Pancreas (tissue), 10 donors: ENCODE measurements at regions not wholly inside any gene's neighbourhood (a gene's known extent, or its start where the extent isn't known, plus 50 kb on each side); places are given as distances from the start of the nearest gene placed in this dataset.

ENCODE experiments used
- ATAC-seq, 4 donors: fragments of 200-7000 bp; cut with Tn5 transposase; one replicate each; pipeline versions ENCODE4 v1.8.0 to v1.9.1; 2020; ENCODE audit warnings: mild to moderate bottlenecking in 4 of 4, moderate library complexity in 4 of 4
- DNase-seq, 6 donors: peaks; one replicate each; pipeline ENCODE4 v3.0.0-alpha.2; 2020
- FAIRE-seq: peaks from 2 replicates; lab custom pipeline; 2012; peaks lifted over from hg19 to GRCh38; lab: Jason Lieb, UNC
- H3K27ac ChIP-seq, 4 donors: fragments of 200-600 bp; sonication (generic); 1 replicate in 3 of 4; 2 replicates in 1 of 4; pipeline versions ENCODE4 v1.5.0 to v1.8.0; 2020
- H3K27me3 ChIP-seq, 4 donors: fragments of 200-600 bp; one replicate each; pipeline ENCODE4 v1.8.0; 2021
- H3K36me3 ChIP-seq, 3 donors: fragments of 200-600 bp; sonication (generic) in 1 of 3; one replicate each; pipeline versions ENCODE4 v1.5.0 to v1.8.0; 2020 to 2021
- H3K4me1 ChIP-seq, 3 donors: fragments of 200-600 bp; one replicate each; pipeline ENCODE4 v1.8.0; 2021
- H3K4me3 ChIP-seq, 4 donors: fragments of 200-600 bp; sonication (generic) in 2 of 4; one replicate each; pipeline versions ENCODE4 v1.5.0 to v1.8.0; 2020 to 2021
- H3K9me3 ChIP-seq, 4 donors: fragments of 200-600 bp; one replicate each; pipeline ENCODE4 v1.8.0; 2021
- WGBS, 2 donors: extraction: QIAGEN DNeasy Blood & Tissue Kit; methylation state at CpG; one replicate each; pipeline ENCODE4 v1.1.7; 2013; 5-methylcytosine and 5-hydroxymethylcytosine counted together
- intact Hi-C, 3 donors: fragments of 100-400 bp; cut with DNase I; formaldehyde crosslinking; loops; one replicate each; pipeline versions ENCODE4 v1.11.1 to v1.14.2; 2022
- TF ChIP-seq, protein P1 (sequence below), 4 donors: fragments of 200-600 bp; sonication (generic) in 3 of 4; IDR thresholded peaks; one replicate each; pipeline versions ENCODE4 v1.5.0 to v1.8.0; 2021; ENCODE audit warnings: antibody characterized with exemption in 4 of 4
- donor health status: healthy with polysubstance abuse.
- donor health status: DM: no; HTN: no; CAD: no; lungs with moderate emphysema.
- donor health status: DM: no; HTN: no; CAD: no.
- donor health status: control.
- donor health status: control.
- donor health status: Bipolar disorder and iron deficiency.
- donor health status: DM: yes; HTN: yes; CAD: no.
- donor health status: DM: no; HTN: no; CAD: no.
- donor health status: DM: no; HTN: no; CAD: no.
- donor health status: DM: yes; HTN: yes; CAD: no.

DNA sequence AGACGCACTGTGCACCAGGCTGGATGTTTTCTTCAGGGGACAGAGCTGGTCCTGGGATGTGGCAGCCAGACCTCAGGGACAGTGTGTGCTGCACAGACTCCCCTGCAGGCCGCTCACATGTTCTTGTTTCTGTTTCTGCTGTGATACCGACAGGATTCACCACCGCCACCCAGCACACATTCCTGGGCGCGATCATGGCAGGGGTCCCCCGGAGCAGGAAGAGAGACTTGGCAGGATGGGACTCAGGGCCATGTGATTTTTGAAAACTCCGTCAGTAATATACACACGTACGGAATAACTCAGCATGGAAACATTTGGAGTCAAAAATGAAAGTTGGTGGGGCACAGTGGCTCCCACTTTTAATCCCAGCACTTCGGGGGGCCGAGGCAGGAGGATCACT, 79.0 kb downstream of the HAPSTR1 start:
- Histone ChIP-seq H3K27ac (no peak overlapping the region), H3K36me3 (no peaks in the 10 kb centered on the region), H3K27me3 (no peaks in the 10 kb centered on the region), H3K4me3 (no peak overlapping the region), H3K9me3 (no peaks in the 10 kb centered on the region), H3K4me1 (no peaks in the 10 kb centered on the region)
- ATAC-seq, result no peak
- TF ChIP-seq, protein P1, sequence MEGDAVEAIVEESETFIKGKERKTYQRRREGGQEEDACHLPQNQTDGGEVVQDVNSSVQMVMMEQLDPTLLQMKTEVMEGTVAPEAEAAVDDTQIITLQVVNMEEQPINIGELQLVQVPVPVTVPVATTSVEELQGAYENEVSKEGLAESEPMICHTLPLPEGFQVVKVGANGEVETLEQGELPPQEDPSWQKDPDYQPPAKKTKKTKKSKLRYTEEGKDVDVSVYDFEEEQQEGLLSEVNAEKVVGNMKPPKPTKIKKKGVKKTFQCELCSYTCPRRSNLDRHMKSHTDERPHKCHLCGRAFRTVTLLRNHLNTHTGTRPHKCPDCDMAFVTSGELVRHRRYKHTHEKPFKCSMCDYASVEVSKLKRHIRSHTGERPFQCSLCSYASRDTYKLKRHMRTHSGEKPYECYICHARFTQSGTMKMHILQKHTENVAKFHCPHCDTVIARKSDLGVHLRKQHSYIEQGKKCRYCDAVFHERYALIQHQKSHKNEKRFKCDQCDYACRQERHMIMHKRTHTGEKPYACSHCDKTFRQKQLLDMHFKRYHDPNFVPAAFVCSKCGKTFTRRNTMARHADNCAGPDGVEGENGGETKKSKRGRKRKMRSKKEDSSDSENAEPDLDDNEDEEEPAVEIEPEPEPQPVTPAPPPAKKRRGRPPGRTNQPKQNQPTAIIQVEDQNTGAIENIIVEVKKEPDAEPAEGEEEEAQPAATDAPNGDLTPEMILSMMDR (IDR thresholded peaks at IDR 0.05), result no peak
- 84% methylated on average over 12 of the region's 12 CpGs for WGBS, 2 donors
- no peak for DNase-seq
- intact Hi-C loops, result no loop called here
- no peak for FAIRE-seq

DNA sequence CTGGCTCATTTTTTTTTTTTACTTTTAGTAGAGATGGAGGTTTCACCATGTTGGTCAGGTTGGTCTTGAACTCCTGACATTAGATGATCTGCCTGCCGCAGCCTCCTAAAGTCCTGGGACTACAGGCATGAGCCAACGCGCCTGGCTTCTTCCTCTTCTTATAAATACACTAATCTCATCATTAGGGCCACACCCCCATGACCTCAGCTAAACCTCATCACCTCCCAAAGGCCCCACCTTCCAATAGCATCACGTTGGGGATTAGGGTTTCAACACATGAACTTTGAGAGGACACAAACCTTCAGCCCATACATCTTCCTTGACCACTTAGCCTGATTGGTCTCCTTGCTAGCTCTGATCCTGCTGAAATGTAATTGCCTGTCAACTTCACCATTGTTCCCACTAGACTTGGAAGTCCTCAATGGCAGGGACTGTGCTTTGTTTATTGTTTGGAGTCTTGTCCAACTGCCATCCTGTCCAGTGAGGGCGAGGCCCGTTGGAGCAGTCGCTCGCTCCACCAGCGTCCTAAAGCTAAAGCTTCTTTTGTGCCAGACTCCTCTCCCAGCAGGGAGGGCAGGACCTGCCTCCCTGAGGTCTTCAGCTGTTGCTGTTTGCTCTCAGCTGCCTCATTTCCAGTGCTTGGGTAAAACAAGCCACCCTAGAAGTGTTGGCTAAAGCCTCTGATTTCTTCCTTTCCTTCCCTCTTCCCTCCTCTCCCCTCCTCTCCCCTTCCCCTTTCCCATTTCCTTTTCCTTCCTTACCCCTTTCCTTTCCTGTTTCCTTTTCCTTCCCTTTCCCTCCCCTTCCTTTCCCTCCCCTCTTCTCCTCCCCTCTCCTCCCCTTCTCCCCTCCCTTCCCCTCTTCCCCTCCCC, 85.3 kb downstream of the HAPSTR1 start:
- Histone ChIP-seq H3K9me3 (no peaks in the 10 kb centered on the region), H3K4me3 (no peak overlapping the region), H3K27me3 (no peaks in the 10 kb centered on the region), H3K36me3 (no peaks in the 10 kb centered on the region), H3K4me1 (no peaks in the 10 kb centered on the region), H3K27ac (no peak overlapping the region)
- ATAC-seq (no peak), FAIRE-seq (no peak), DNase-seq (no peak)
- 48 to 53% methylated on average over 9 of the region's 9 CpGs for WGBS, 2 donors
- intact Hi-C loops, result no loop called here
- TF ChIP-seq, protein P1 (IDR thresholded peaks at IDR 0.05), result no peak

DNA sequence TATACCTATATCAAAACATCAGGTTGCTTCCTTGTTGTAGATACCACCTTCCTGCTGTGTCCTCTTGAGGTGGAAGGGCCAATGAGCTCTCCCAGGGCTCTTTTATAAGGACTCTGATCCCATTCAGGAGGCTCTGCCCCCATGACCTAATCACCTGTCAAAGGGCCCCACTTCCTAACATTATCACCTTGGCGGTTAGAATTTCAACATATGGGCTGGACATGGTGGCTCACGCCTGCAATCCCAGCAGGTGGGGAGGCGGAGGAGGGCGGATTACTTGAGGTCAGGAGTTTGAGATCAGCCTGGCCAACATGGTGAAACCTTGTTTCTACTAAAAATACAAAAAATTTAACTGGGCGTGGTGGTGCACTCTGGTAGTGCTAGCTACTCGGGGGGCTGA, 86.4 kb downstream of the HAPSTR1 start:
- ATAC-seq (no peak), FAIRE-seq (no peak), DNase-seq (no peak)
- Histone ChIP-seq H3K4me3 (no peak overlapping the region), H3K27me3 (no peaks in the 10 kb centered on the region), H3K36me3 (no peaks in the 10 kb centered on the region), H3K27ac (no peak overlapping the region), H3K9me3 (no peaks in the 10 kb centered on the region), H3K4me1 (no peaks in the 10 kb centered on the region)
- 66 to 76% methylated on average over 6 of the region's 6 CpGs for WGBS, 2 donors
- TF ChIP-seq, protein P1 (IDR thresholded peaks at IDR 0.05), result no peak
- intact Hi-C loops, result no loop called here

DNA sequence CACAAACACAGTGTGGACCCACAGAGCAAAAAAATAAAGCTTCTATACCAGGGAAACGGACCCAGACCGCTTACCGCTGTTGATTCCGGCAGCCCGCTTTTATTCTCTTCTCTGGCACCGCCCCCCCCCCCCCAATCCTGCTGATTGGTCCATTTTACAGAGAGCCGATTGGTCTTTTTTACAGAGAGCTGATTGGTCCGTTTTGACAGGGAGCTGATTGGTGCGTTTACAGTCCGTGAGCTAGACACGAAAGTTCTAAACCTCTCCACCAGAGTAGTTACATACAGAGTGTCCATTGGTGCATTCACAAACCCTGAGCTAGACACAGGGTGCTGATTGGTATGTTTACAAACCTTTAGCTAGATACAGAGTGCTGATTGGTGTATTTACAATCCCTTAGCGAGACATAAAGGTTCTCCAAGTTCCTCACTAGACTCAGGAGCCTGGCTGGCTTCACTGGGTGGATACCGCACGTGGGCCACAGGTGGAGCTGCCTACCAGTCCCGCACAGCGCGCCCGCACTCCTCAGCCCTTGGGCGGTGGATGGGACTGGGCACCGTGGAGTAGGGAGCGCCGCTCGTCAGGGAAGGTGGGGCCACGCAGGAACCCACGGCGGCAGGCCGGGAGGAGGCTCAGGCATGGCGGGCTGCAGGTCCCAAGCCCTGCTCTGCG, 92.4 kb downstream of the HAPSTR1 start:
- TF ChIP-seq, protein P1 (IDR thresholded peaks at IDR 0.05), result no peak
- ATAC-seq (no peak), DNase-seq (peak in 1 of 6 donors; percentile 34), FAIRE-seq (no peak)
- H3K36me3 ChIP-seq, result no peaks in the 10 kb centered on the region
- H3K4me1 ChIP-seq, result no peaks in the 10 kb centered on the region
- intact Hi-C loops, result no loop called here
- no peak overlapping the region for H3K27ac ChIP-seq
- no peaks in the 10 kb centered on the region for H3K27me3 ChIP-seq
- WGBS, 2 donors, result 82 to 83% methylated on average over 29 of the region's 29 CpGs
- H3K9me3 ChIP-seq, result no peaks in the 10 kb centered on the region
- H3K4me3 ChIP-seq, result no peak overlapping the region

DNA sequence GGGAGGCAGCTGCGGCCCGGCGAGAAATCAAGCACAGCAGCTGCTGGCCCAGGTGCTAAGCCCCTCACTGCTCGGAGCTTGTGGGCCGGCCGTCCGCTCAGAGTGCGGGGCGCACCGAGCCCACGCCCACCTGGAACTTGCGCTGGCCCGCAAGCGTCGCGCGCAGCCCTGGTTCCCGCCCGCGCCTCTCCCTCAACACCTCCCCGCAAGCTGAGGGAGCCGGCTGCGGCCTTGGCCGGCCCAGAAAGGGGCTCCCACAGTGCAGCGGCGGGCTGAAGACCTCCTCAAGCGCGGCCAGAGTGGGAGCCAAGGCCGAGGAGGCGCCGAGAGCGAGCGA, 92.9 kb downstream of the HAPSTR1 start:
- Histone ChIP-seq H3K9me3 (no peaks in the 10 kb centered on the region), H3K4me1 (no peaks in the 10 kb centered on the region), H3K4me3 (no peak overlapping the region), H3K27me3 (no peaks in the 10 kb centered on the region), H3K27ac (no peak overlapping the region), H3K36me3 (no peaks in the 10 kb centered on the region)
- FAIRE-seq, result no peak
- TF ChIP-seq, protein P1 (IDR thresholded peaks at IDR 0.05), result no peak
- ATAC-seq, result no peak
- 90 to 96% methylated on average over 31 to 33 of the region's 33 CpGs for WGBS, 2 donors
- intact Hi-C loops, result no loop called here
- DNase-seq, result no peak
